ENCODE measurements at regions not wholly inside any gene's neighbourhood (a gene's known extent, or its start where the extent isn't known, plus 50 kb on each side); places are given as distances from the start of the nearest gene placed in this dataset.

- Histone ChIP-seq H3K27me3 (replicated peaks; ENCODE audit: control insufficient read depth, insufficient read depth, low read length) (no peaks in the 10 kb centered on the region), H3K36me3 (ENCODE audit: control insufficient read depth, insufficient read depth, low read length) (no peaks in the 10 kb centered on the region), H3K4me3 (replicated peaks; ENCODE audit: low read depth, low read length) (no peak overlapping the region)
- TF ChIP-seq CTCF (IDR thresholded peaks at IDR 0.05; ENCODE audit: insufficient read depth, low read length, poor library complexity, severe bottlenecking): no peak
- DNase-seq (ENCODE audit: extremely low read depth, insufficient read length): no peak
Measured at GRCh38 chr18:41693008-41693407, 262.0 kb upstream of the PIK3C3 start.

GRCh38 chr18:41690332-41691127 lies 264.5 kb upstream of the PIK3C3 start:
- no peaks in the 10 kb centered on the region for H3K27me3 ChIP-seq (replicated peaks; ENCODE audit: control insufficient read depth, insufficient read depth, low read length)
- TF ChIP-seq CTCF (IDR thresholded peaks at IDR 0.05; ENCODE audit: insufficient read depth, low read length, poor library complexity, severe bottlenecking): no peak
- no peak for DNase-seq (ENCODE audit: extremely low read depth, insufficient read length)

GRCh38 chr18:41687138-41687537 lies 267.9 kb upstream of the PIK3C3 start:
- Histone ChIP-seq H3K4me3 (replicated peaks; ENCODE audit: low read depth, low read length) (no peak overlapping the region), H3K27me3 (replicated peaks; ENCODE audit: control insufficient read depth, insufficient read depth, low read length) (no peaks in the 10 kb centered on the region), H3K36me3 (ENCODE audit: control insufficient read depth, insufficient read depth, low read length) (no peaks in the 10 kb centered on the region)
- DNase-seq (ENCODE audit: extremely low read depth, insufficient read length): no peak
- no peak for TF ChIP-seq CTCF (IDR thresholded peaks at IDR 0.05; ENCODE audit: insufficient read depth, low read length, poor library complexity, severe bottlenecking)

More at GRCh38 chr18:41690332-41691127, 264.5 kb upstream of the PIK3C3 start:
- H3K4me3 ChIP-seq (replicated peaks; ENCODE audit: low read depth, low read length): no peak overlapping the region
- H3K36me3 ChIP-seq (ENCODE audit: control insufficient read depth, insufficient read depth, low read length): no peaks in the 10 kb centered on the region

- Histone ChIP-seq H3K36me3 (ENCODE audit: control insufficient read depth, insufficient read depth, low read length) (no peaks in the 10 kb centered on the region), H3K4me3 (replicated peaks; ENCODE audit: low read depth, low read length) (no peak overlapping the region), H3K27me3 (replicated peaks; ENCODE audit: control insufficient read depth, insufficient read depth, low read length) (no peaks in the 10 kb centered on the region)
- DNase-seq (ENCODE audit: extremely low read depth, insufficient read length): no peak
- TF ChIP-seq CTCF (IDR thresholded peaks at IDR 0.05; ENCODE audit: insufficient read depth, low read length, poor library complexity, severe bottlenecking): no peak
Measured at GRCh38 chr18:41681138-41681880, 273.7 kb upstream of the PIK3C3 start.

GRCh38 chr18:41674506-41674905 lies 280.5 kb upstream of the PIK3C3 start:
- Histone ChIP-seq H3K4me3 (replicated peaks; ENCODE audit: low read depth, low read length) (no peak overlapping the region), H3K27me3 (replicated peaks; ENCODE audit: control insufficient read depth, insufficient read depth, low read length) (no peaks in the 10 kb centered on the region), H3K36me3 (ENCODE audit: control insufficient read depth, insufficient read depth, low read length) (no peaks in the 10 kb centered on the region)
- DNase-seq (ENCODE audit: extremely low read depth, insufficient read length): no peak
- no peak for TF ChIP-seq CTCF (IDR thresholded peaks at IDR 0.05; ENCODE audit: insufficient read depth, low read length, poor library complexity, severe bottlenecking)

Data from GM06990 (cell line).